Prostate gland (tissue), 2 donors: ENCODE measurements at regions not wholly inside any gene's neighbourhood (a gene's known extent, or its start where the extent isn't known, plus 50 kb on each side); places are given as distances from the start of the nearest gene placed in this dataset.
"Not testable (repeated sequence)": the region's sequence is repeated elsewhere in the genome, so short reads cannot be mapped to it uniquely, and the experiment has no call there.

ENCODE experiments used
- DNase-seq: peaks from one replicate; pipeline ENCODE4 v3.0.0-alpha.2; 2019; ENCODE audit warnings: low spot score
- H3K27ac ChIP-seq, 2 donors: fragments of 200-600 bp; sonication (generic); 2 replicates each; pipeline ENCODE4 v1.5.1; 2017 to 2019
- H3K27me3 ChIP-seq: fragments of 200-600 bp; sonication (generic); replicated peaks from 2 replicates; pipeline ENCODE4 v1.5.1; 2019; ENCODE audit not compliant: insufficient read depth
- H3K36me3 ChIP-seq, 2 donors: fragments of 200-600 bp; sonication (generic); 1 replicate in 1 of 2; 2 replicates in 1 of 2; pipeline versions ENCODE4 v1.5.1 to v1.8.1; 2017 to 2019
- H3K4me1 ChIP-seq: fragments of 200-600 bp; sonication (generic); replicated peaks from 2 replicates; pipeline ENCODE4 v1.5.1; 2019
- H3K4me3 ChIP-seq, 2 donors: fragments of 200-600 bp; sonication (generic); 2 replicates each; pipeline ENCODE4 v1.5.1; 2017 to 2019
- H3K9me3 ChIP-seq: fragments of 200-600 bp; sonication (generic); 2 replicates; pipeline ENCODE4 v1.5.1; 2017
- CTCF ChIP-seq, 4 experiments: fragments of 200-600 bp in 2 of 4; fragments of 450-650 bp in 2 of 4; sonication (generic) in 2 of 4; IDR thresholded peaks; 1 replicate in 3 of 4; 2 replicates in 1 of 4; pipeline ENCODE4 v1.5.1; 2016 to 2019; ENCODE audit warnings: antibody characterized with exemption in 4 of 4, mild to moderate bottlenecking in 2 of 4, moderate library complexity in 2 of 4
- POLR2A ChIP-seq: fragments of 450-650 bp; IDR thresholded peaks from one replicate; pipeline ENCODE4 v1.6.1; 2016; ENCODE audit warnings: antibody characterized with exemption, mild to moderate bottlenecking
- POLR2AphosphoS5 ChIP-seq: sonication (generic); formaldehyde crosslinking; IDR thresholded peaks from one replicate; pipeline ENCODE4 v1.6.1; 2017; ENCODE audit warnings: antibody characterized with exemption
- WGBS: methylation state at CpG from one replicate; pipeline ENCODE4 v1.1.5; 2018; 5-methylcytosine and 5-hydroxymethylcytosine counted together
- intact Hi-C: fragments of 100-400 bp; cut with DNase I; formaldehyde crosslinking; loops from one replicate; pipeline ENCODE4 v1.14.2; 2022

GRCh38 chr21:25188677-25189079, 418.6 kb downstream of the MRPL39 start:
- no peak overlapping the region for H3K27ac ChIP-seq
- TF ChIP-seq POLR2AphosphoS5 (no peak), POLR2A (no peak), CTCF (IDR thresholded peaks at IDR 0.05) (no peak)
- intact Hi-C loops, result no loop called here
- no peaks in the 10 kb centered on the region for H3K4me1 ChIP-seq
- no peaks in the 10 kb centered on the region for H3K27me3 ChIP-seq
- no peak for DNase-seq
- H3K9me3 ChIP-seq, result no peaks in the 10 kb centered on the region
- WGBS, result 97% methylated on average over 2 of the region's 2 CpGs
- no peaks in the 10 kb centered on the region for H3K36me3 ChIP-seq
- no peak overlapping the region for H3K4me3 ChIP-seq

GRCh38 chr21:25186273-25186672, 421.0 kb downstream of the MRPL39 start:
- intact Hi-C loops, result no loop called here
- TF ChIP-seq POLR2AphosphoS5, result no peak
- no peak for TF ChIP-seq CTCF (IDR thresholded peaks at IDR 0.05)
- TF ChIP-seq POLR2A, result no peak
- no peaks in the 10 kb centered on the region for H3K36me3 ChIP-seq
- DNase-seq, result no peak
- H3K4me3 ChIP-seq, result no peak overlapping the region
- H3K27me3 ChIP-seq, result no peaks in the 10 kb centered on the region
- no peaks in the 10 kb centered on the region for H3K4me1 ChIP-seq
- H3K9me3 ChIP-seq, result no peaks in the 10 kb centered on the region
- H3K27ac ChIP-seq, result no peak overlapping the region

GRCh38 chr21:25183577-25183976, 423.7 kb downstream of the MRPL39 start:
- no peak overlapping the region for H3K4me3 ChIP-seq
- H3K9me3 ChIP-seq, result no peaks in the 10 kb centered on the region
- TF ChIP-seq POLR2A (no peak), CTCF (IDR thresholded peaks at IDR 0.05) (no peak), POLR2AphosphoS5 (no peak)
- DNase-seq, result no peak
- intact Hi-C loops, result no loop called here
- H3K27me3 ChIP-seq, result no peaks in the 10 kb centered on the region
- WGBS, result 92% methylated on average over 3 of the region's 3 CpGs
- no peak overlapping the region for H3K27ac ChIP-seq
- no peaks in the 10 kb centered on the region for H3K36me3 ChIP-seq
- H3K4me1 ChIP-seq, result no peaks in the 10 kb centered on the region

GRCh38 chr21:25181690-25182089, 425.6 kb downstream of the MRPL39 start:
- H3K4me1 ChIP-seq, DNase-seq, H3K9me3 ChIP-seq, H3K27me3 ChIP-seq, H3K36me3 ChIP-seq, H3K27ac ChIP-seq, intact Hi-C loops, H3K4me3 ChIP-seq: not testable (repeated sequence)
- 92% methylated on average over 3 of the region's 3 CpGs for WGBS

GRCh38 chr21:25179116-25179515, 428.2 kb downstream of the MRPL39 start:
- TF ChIP-seq CTCF (IDR thresholded peaks at IDR 0.05) (no peak), POLR2AphosphoS5 (no peak), POLR2A (no peak)
- no peak overlapping the region for H3K4me3 ChIP-seq
- H3K36me3 ChIP-seq, result no peaks in the 10 kb centered on the region
- H3K27ac ChIP-seq, result no peak overlapping the region
- intact Hi-C loops, result no loop called here
- no peaks in the 10 kb centered on the region for H3K4me1 ChIP-seq
- 87% methylated on average over 1 of the region's 1 CpG for WGBS
- H3K27me3 ChIP-seq, result no peaks in the 10 kb centered on the region
- no peak for DNase-seq
- no peaks in the 10 kb centered on the region for H3K9me3 ChIP-seq
